ENCODE measurements at regions not wholly inside any gene's neighbourhood (a gene's known extent, or its start where the extent isn't known, plus 50 kb on each side); places are given as distances from the start of the nearest gene placed in this dataset.

DNA sequence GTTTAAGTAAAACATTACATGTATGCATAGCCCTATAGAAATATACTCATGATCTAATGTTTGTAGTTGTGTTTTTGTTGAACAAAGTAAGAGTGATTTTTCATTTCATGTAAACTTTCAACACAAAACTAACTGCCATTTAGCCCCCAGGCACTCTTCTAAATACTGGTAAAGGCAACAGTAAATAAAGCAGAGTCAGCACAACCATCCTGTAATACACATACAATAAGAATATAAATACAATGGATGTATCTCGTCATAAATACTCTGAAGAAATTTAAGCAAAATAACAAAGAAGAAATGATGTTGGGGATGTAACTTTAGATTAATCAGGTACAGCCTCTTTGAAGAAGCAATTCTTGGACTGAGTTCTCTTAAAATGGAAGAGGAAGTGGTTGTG is 821.2 kb downstream of the ARAP2 start:
- no peak for DNase-seq (ENCODE audit: low read depth, low spot score)
- ChIA-PET CTCF (no interaction called here), POLR2A (interaction anchor here (0.7 kb wide), 1 partner anchor 653 kb away, joined by 5 read pairs; no protein-coding TSS in a partner anchor)

DNA sequence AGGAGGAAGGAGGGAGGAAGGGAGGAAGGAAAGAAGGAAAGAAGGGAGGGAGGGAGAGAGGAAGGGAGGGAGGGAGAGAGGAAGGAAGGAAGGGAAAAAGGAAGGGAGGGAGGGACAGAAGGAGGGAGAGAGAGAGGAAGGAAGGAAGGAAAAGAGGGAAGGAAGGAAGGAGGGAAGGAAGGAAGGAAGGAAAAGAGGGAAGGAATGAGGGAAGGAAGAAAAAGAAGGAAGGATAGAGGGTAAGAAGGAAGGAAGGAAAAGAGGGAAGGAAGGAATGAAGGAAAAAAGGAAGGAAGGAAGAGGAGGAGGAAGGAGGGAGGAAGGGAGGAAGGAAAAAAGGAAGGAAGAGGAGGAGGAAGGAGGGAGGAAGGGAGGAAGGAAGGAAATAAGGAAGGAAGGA is 796.8 kb downstream of the ARAP2 start:
- H3K27ac ChIP-seq (ENCODE audit: low read length) = no peak overlapping the region
- no peaks in the 10 kb centered on the region for H3K36me3 ChIP-seq (ENCODE audit: control insufficient read depth, insufficient read depth, low read length)
- no peak for DNase-seq (ENCODE audit: low read depth, low spot score)
- POLR2A ChIA-PET = no interaction called here
- CTCF ChIA-PET = no interaction called here
- H3K27me3 ChIP-seq (ENCODE audit: control insufficient read depth, insufficient read depth, low read length) = no peaks in the 10 kb centered on the region
- no TSS peak for BruUV-seq (replicated peaks)
- H3K4me3 ChIP-seq (ENCODE audit: low read depth in 2 of 2, low read length in 2 of 2) = no peak overlapping the region
- H3K9me3 ChIP-seq (ENCODE audit: control insufficient read depth, insufficient read depth, low read depth, low read length) = peaks cover 3% of the 10 kb centered on the region; the same call in 1 of the 2 replicates
- TF ChIP-seq TCF7L2 (IDR thresholded peaks at IDR 0.05; ENCODE audit: low read depth, low read length) (no peak), SIN3A (IDR thresholded peaks at IDR 0.05; ENCODE audit: borderline replicate concordance, insufficient read depth, low read depth, low read length) (no peak), POLR2AphosphoS5 (IDR thresholded peaks at IDR 0.05; ENCODE audit: low read depth, low read length) (no peak)
- TF ChIP-seq, protein P1, sequence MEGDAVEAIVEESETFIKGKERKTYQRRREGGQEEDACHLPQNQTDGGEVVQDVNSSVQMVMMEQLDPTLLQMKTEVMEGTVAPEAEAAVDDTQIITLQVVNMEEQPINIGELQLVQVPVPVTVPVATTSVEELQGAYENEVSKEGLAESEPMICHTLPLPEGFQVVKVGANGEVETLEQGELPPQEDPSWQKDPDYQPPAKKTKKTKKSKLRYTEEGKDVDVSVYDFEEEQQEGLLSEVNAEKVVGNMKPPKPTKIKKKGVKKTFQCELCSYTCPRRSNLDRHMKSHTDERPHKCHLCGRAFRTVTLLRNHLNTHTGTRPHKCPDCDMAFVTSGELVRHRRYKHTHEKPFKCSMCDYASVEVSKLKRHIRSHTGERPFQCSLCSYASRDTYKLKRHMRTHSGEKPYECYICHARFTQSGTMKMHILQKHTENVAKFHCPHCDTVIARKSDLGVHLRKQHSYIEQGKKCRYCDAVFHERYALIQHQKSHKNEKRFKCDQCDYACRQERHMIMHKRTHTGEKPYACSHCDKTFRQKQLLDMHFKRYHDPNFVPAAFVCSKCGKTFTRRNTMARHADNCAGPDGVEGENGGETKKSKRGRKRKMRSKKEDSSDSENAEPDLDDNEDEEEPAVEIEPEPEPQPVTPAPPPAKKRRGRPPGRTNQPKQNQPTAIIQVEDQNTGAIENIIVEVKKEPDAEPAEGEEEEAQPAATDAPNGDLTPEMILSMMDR (IDR thresholded peaks at IDR 0.05) = no peak
- TF ChIP-seq, protein P2, sequence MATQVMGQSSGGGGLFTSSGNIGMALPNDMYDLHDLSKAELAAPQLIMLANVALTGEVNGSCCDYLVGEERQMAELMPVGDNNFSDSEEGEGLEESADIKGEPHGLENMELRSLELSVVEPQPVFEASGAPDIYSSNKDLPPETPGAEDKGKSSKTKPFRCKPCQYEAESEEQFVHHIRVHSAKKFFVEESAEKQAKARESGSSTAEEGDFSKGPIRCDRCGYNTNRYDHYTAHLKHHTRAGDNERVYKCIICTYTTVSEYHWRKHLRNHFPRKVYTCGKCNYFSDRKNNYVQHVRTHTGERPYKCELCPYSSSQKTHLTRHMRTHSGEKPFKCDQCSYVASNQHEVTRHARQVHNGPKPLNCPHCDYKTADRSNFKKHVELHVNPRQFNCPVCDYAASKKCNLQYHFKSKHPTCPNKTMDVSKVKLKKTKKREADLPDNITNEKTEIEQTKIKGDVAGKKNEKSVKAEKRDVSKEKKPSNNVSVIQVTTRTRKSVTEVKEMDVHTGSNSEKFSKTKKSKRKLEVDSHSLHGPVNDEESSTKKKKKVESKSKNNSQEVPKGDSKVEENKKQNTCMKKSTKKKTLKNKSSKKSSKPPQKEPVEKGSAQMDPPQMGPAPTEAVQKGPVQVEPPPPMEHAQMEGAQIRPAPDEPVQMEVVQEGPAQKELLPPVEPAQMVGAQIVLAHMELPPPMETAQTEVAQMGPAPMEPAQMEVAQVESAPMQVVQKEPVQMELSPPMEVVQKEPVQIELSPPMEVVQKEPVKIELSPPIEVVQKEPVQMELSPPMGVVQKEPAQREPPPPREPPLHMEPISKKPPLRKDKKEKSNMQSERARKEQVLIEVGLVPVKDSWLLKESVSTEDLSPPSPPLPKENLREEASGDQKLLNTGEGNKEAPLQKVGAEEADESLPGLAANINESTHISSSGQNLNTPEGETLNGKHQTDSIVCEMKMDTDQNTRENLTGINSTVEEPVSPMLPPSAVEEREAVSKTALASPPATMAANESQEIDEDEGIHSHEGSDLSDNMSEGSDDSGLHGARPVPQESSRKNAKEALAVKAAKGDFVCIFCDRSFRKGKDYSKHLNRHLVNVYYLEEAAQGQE (IDR thresholded peaks at IDR 0.05; ENCODE audit: insufficient read depth in 1 of 2, low read depth in 2 of 2, low read length in 1 of 2) = no peak
- intact Hi-C loops (cut with micrococcal nuclease; ENCODE audit: unreplicated experiment) (no loop called here), in situ Hi-C loops (cut with HindIII; ENCODE audit: low pct_unique_long_range_greater_than_20kb, low sequenced_read_pairs) (no loop called here)
- H3K4me1 ChIP-seq (ENCODE audit: control insufficient read depth, insufficient read depth, low read length) = no peaks in the 10 kb centered on the region
- ATAC-seq = no peak

More for the DNA sequence above, 821.2 kb downstream of the ARAP2 start:
- H3K4me3 ChIP-seq (ENCODE audit: low read depth in 2 of 2, low read length in 2 of 2) = no peak overlapping the region
- H3K27me3 ChIP-seq (ENCODE audit: control insufficient read depth, insufficient read depth, low read length) = no peaks in the 10 kb centered on the region
- in situ Hi-C loops (cut with HindIII; ENCODE audit: low pct_unique_long_range_greater_than_20kb, low sequenced_read_pairs) = no loop called here
- H3K36me3 ChIP-seq (ENCODE audit: control insufficient read depth, insufficient read depth, low read length) = no peaks in the 10 kb centered on the region
- intact Hi-C loops (cut with micrococcal nuclease; ENCODE audit: unreplicated experiment) = no loop called here
- ATAC-seq = no peak
- TF ChIP-seq SIN3A (IDR thresholded peaks at IDR 0.05; ENCODE audit: borderline replicate concordance, insufficient read depth, low read depth, low read length) = no peak
- TF ChIP-seq, protein P2 (IDR thresholded peaks at IDR 0.05; ENCODE audit: insufficient read depth in 1 of 2, low read depth in 2 of 2, low read length in 1 of 2) = no peak
- TF ChIP-seq POLR2AphosphoS5 (IDR thresholded peaks at IDR 0.05; ENCODE audit: low read depth, low read length) = no peak
- no peak overlapping the region for H3K27ac ChIP-seq (ENCODE audit: low read length)
- no peaks in the 10 kb centered on the region for H3K4me1 ChIP-seq (ENCODE audit: control insufficient read depth, insufficient read depth, low read length)
- no TSS peak for BruUV-seq (replicated peaks)
- no peaks in the 10 kb centered on the region for H3K9me3 ChIP-seq (ENCODE audit: control insufficient read depth, insufficient read depth, low read depth, low read length)

Measured in Panc1 (cell line).